BE2C (cell line): ENCODE measurements at regions not wholly inside any gene's neighbourhood (a gene's known extent, or its start where the extent isn't known, plus 50 kb on each side); places are given as distances from the start of the nearest gene placed in this dataset.
A peak's percentile ranks its signal among the peaks of the same experiment; 100 is the strongest.

Experiments used
- DNase-seq: peaks from one replicate; pipeline ENCODE4 v3.0.0-alpha.2; 2020
- H3K27me3 ChIP-seq: fragments of 250-450 bp; sonication (Bioruptor Pico); 2 replicates; pipeline ENCODE4 v1.5.1; 2020; ENCODE audit warnings: mild to moderate bottlenecking
- H3K36me3 ChIP-seq: fragments of 250-450 bp; sonication (Bioruptor Pico); 2 replicates; pipeline ENCODE4 v1.5.1; 2020; ENCODE audit warnings: mild to moderate bottlenecking
- H3K4me1 ChIP-seq: fragments of 250-450 bp; sonication (Bioruptor Pico); 2 replicates; pipeline ENCODE4 v1.5.1; 2020
- H3K4me3 ChIP-seq: 2 replicates; pipeline ENCODE4 v1.5.1; 2011; ENCODE audit warnings: low read depth, low read length
- H3K9me3 ChIP-seq: fragments of 250-450 bp; sonication (Bioruptor Pico); 2 replicates; pipeline ENCODE4 v1.5.1; 2020
- TF ChIP-seq, protein P1 (sequence below): IDR thresholded peaks from 2 replicates; pipeline ENCODE4 v1.5.1; 2012; ENCODE audit warnings: mild to moderate bottlenecking, low read depth, low read length

DNA sequence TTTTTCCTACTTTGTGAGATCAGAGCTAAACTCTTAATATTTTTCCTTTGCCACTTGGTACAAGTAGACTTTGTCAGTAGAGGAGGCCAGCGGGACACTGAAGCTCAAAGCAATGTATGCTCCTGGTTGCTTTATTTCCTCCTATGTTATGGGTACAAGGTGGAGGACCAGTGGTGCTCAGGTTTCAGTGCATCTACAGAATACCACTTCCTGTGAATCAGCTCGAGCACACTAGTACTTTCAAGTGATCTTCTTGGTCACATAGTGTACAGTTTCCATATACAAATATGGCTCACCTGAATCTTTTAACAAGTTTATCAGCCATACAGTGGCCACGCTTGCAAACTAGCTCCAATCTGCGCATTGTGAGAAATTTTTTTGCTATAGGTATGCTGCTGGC lies 1674.8 kb upstream of the TMEFF2 start:
- DNase-seq: no peak
- H3K36me3 ChIP-seq: no peaks in the 10 kb centered on the region
- no peaks in the 10 kb centered on the region; the same call in 1 of the 2 replicates for H3K27me3 ChIP-seq
- H3K4me3 ChIP-seq: peak overlapping the region; percentile 24
- H3K4me1 ChIP-seq: no peaks in the 10 kb centered on the region
- no peaks in the 10 kb centered on the region for H3K9me3 ChIP-seq
- TF ChIP-seq, protein P1, sequence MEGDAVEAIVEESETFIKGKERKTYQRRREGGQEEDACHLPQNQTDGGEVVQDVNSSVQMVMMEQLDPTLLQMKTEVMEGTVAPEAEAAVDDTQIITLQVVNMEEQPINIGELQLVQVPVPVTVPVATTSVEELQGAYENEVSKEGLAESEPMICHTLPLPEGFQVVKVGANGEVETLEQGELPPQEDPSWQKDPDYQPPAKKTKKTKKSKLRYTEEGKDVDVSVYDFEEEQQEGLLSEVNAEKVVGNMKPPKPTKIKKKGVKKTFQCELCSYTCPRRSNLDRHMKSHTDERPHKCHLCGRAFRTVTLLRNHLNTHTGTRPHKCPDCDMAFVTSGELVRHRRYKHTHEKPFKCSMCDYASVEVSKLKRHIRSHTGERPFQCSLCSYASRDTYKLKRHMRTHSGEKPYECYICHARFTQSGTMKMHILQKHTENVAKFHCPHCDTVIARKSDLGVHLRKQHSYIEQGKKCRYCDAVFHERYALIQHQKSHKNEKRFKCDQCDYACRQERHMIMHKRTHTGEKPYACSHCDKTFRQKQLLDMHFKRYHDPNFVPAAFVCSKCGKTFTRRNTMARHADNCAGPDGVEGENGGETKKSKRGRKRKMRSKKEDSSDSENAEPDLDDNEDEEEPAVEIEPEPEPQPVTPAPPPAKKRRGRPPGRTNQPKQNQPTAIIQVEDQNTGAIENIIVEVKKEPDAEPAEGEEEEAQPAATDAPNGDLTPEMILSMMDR: no peak

DNA sequence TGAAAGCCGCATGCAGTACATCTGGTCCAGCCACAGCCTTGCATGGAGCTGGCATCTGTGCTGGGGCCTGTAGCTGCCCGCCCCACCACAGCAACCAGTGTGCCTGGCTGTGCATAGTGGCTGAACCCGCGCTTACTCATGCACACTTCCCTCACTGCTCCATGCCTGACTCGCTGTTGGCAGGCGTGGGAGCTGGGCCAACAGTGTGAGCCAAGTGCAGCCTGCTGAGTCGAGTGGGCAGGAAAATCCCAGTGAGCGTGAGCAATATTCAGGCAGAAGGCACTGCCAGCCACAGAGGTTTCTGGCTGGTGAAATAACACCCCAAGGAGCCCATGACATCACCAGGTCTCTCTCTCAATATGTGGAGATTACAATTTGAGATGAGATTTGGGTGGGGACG lies 1674.1 kb upstream of the TMEFF2 start:
- H3K9me3 ChIP-seq: no peaks in the 10 kb centered on the region
- no peaks in the 10 kb centered on the region; the same call in 1 of the 2 replicates for H3K27me3 ChIP-seq
- peak; percentile 20 for DNase-seq
- H3K4me3 ChIP-seq: no peak overlapping the region
- no peaks in the 10 kb centered on the region for H3K4me1 ChIP-seq
- TF ChIP-seq, protein P1: no peak
- no peaks in the 10 kb centered on the region for H3K36me3 ChIP-seq

DNA sequence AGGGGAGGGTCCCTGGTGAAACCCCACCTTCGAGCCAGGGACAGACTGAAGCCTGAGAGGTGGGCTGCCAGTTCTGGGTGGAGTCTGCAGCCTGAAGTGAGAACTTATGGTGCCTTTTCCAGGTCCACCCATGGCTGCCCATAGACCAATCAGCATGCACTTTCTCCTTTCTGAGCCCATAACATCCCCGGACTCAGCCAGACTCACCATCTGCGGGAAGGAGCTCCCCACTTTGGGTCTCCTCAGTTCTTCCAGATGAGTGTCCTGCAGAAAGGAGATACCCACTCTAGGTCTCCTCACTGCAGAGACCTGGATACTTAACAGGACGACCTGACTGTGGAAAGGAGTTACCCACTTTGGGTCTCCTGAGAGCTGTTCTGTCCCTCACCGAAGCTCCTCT lies 1673.4 kb upstream of the TMEFF2 start:
- no peak overlapping the region for H3K4me3 ChIP-seq
- H3K4me1 ChIP-seq: no peaks in the 10 kb centered on the region
- TF ChIP-seq, protein P1: no peak
- DNase-seq: no peak
- H3K36me3 ChIP-seq: no peaks in the 10 kb centered on the region
- no peaks in the 10 kb centered on the region; the same call in 1 of the 2 replicates for H3K27me3 ChIP-seq
- no peaks in the 10 kb centered on the region for H3K9me3 ChIP-seq

DNA sequence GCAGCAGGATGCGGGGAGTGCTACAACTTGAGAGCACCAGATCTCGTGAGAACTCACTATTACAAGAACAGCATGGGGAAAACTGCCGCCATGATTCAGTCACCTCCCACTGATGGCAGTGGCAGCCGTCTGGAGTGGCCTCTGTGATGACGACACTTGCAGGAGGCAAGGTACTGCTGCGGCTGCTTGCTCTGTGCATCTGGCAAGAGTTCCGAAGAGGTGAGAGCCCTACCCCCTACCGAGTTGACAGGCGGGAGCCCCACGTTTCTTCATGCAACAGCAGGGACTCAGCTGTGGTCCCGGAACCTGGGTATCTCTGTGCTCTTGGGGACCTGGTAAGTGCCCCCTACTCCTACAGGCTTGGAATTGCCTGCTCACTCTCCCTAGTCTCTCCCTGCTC lies 1672.7 kb upstream of the TMEFF2 start:
- TF ChIP-seq, protein P1: no peak
- Histone ChIP-seq H3K4me3 (no peak overlapping the region), H3K9me3 (no peaks in the 10 kb centered on the region), H3K27me3 (no peaks in the 10 kb centered on the region; the same call in 1 of the 2 replicates), H3K4me1 (no peaks in the 10 kb centered on the region), H3K36me3 (no peaks in the 10 kb centered on the region)
- no peak for DNase-seq

DNA sequence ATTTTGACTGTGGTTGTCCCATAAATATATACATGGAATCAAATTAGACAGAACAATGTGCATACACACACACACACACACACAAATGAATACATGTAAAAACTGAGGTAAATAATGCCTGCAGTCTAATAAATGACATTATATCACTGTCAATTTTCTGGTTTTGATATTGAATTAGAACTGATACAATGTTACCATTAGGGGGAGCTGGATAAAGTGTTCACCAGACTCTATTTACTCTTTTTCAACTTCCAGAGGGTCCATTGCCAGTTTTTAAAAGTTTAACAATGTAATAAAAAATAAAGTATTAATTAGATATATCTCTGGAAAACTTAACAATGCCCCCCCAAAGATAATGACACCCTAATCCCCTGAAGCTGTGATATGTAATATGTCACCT lies 1666.8 kb upstream of the TMEFF2 start:
- TF ChIP-seq, protein P1: peak; percentile 23; the same call in 1 of the 2 replicates
- H3K27me3 ChIP-seq: no peaks in the 10 kb centered on the region; the same call in 1 of the 2 replicates
- H3K36me3 ChIP-seq: no peaks in the 10 kb centered on the region
- H3K4me3 ChIP-seq: no peak overlapping the region
- no peaks in the 10 kb centered on the region for H3K9me3 ChIP-seq
- no peaks in the 10 kb centered on the region for H3K4me1 ChIP-seq
- DNase-seq: no peak

DNA sequence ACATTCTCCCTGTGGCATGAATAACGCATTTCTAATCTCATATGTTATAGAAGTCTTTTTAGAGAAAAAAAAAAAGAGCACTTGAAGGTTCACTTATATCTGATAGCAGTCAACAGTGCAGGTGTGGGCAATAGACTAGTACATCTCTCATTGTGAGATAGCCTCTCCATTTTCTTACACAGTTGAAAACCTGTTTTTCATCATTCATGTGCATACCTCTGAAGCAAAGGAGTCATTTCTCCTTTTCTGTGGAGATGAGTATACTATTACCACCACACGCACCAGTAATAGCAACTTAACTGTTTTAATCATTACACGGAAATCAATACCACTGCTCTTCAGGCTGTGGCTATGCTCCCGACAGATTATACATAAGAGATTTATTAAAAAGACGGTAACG lies 1653.3 kb upstream of the TMEFF2 start:
- H3K9me3 ChIP-seq: no peaks in the 10 kb centered on the region
- H3K4me3 ChIP-seq: no peak overlapping the region
- TF ChIP-seq, protein P1: no peak
- DNase-seq: no peak
- H3K27me3 ChIP-seq: no peaks in the 10 kb centered on the region
- H3K4me1 ChIP-seq: no peaks in the 10 kb centered on the region
- no peaks in the 10 kb centered on the region for H3K36me3 ChIP-seq
